ENCODE measurements at regions not wholly inside any gene's neighbourhood (a gene's known extent, or its start where the extent isn't known, plus 50 kb on each side); places are given as distances from the start of the nearest gene placed in this dataset.

DNA sequence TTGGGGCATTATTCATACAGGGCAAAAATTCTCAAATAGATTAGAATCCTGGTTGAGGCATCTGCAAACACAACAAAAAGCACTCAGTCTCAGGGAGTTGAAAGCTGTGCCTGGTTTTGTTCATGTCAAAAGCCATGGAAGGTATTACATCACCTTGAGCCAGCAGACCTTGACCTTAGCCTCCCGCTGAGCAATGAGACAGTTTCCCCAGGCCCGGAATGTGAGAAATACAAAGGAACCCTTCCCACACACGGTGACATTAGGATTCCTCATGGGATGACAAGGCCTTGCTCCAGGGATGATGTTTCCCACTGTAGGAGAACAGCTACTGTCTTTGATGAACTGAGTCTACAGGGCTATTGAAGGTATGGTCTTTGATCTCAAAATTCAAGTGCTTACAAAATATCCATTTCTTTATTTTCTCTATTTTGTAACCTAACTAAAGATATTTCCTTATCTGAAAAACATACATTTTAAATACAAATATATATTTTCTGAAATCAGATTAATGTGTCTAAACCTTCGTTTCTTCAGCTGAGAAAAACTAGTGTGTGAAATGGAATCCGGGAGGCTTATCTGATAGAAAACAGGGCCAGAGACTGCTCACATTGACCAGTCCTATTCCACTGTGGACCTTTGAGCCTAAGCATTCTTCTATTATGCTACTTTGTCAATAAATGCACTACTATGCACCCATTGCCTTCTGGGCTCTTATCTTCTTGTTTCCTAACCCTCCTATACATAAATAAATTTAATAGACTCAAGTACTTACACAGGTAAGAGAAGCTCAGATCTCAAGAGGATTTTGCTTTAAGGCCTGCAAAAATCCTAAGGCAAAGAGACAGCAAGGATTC lies 298.2 kb downstream of the KBTBD8 start:
- no peak overlapping the region for H2AFZ ChIP-seq (ENCODE audit: low read depth, low read length)
- no peaks in the 10 kb centered on the region for H4K20me1 ChIP-seq (ENCODE audit: insufficient read depth)
- no peak overlapping the region for H3K4me2 ChIP-seq (ENCODE audit: low read length)
- H3K4me3 ChIP-seq (ENCODE audit: low read length), result no peak overlapping the region
- H3F3A ChIP-seq (ENCODE audit: insufficient read depth, low read length, poor library complexity, severe bottlenecking), result no peaks in the 10 kb centered on the region
- no peaks in the 10 kb centered on the region for H3K27me3 ChIP-seq (ENCODE audit: insufficient read depth, low read depth, low read length)
- no peaks in the 10 kb centered on the region for H3K9me3 ChIP-seq (ENCODE audit: low read length)
- TF ChIP-seq, protein P1, sequence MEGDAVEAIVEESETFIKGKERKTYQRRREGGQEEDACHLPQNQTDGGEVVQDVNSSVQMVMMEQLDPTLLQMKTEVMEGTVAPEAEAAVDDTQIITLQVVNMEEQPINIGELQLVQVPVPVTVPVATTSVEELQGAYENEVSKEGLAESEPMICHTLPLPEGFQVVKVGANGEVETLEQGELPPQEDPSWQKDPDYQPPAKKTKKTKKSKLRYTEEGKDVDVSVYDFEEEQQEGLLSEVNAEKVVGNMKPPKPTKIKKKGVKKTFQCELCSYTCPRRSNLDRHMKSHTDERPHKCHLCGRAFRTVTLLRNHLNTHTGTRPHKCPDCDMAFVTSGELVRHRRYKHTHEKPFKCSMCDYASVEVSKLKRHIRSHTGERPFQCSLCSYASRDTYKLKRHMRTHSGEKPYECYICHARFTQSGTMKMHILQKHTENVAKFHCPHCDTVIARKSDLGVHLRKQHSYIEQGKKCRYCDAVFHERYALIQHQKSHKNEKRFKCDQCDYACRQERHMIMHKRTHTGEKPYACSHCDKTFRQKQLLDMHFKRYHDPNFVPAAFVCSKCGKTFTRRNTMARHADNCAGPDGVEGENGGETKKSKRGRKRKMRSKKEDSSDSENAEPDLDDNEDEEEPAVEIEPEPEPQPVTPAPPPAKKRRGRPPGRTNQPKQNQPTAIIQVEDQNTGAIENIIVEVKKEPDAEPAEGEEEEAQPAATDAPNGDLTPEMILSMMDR (IDR thresholded peaks at IDR 0.05; ENCODE audit: poor library complexity, severe bottlenecking), result no peak
- TF ChIP-seq, protein P2, sequence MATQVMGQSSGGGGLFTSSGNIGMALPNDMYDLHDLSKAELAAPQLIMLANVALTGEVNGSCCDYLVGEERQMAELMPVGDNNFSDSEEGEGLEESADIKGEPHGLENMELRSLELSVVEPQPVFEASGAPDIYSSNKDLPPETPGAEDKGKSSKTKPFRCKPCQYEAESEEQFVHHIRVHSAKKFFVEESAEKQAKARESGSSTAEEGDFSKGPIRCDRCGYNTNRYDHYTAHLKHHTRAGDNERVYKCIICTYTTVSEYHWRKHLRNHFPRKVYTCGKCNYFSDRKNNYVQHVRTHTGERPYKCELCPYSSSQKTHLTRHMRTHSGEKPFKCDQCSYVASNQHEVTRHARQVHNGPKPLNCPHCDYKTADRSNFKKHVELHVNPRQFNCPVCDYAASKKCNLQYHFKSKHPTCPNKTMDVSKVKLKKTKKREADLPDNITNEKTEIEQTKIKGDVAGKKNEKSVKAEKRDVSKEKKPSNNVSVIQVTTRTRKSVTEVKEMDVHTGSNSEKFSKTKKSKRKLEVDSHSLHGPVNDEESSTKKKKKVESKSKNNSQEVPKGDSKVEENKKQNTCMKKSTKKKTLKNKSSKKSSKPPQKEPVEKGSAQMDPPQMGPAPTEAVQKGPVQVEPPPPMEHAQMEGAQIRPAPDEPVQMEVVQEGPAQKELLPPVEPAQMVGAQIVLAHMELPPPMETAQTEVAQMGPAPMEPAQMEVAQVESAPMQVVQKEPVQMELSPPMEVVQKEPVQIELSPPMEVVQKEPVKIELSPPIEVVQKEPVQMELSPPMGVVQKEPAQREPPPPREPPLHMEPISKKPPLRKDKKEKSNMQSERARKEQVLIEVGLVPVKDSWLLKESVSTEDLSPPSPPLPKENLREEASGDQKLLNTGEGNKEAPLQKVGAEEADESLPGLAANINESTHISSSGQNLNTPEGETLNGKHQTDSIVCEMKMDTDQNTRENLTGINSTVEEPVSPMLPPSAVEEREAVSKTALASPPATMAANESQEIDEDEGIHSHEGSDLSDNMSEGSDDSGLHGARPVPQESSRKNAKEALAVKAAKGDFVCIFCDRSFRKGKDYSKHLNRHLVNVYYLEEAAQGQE (IDR thresholded peaks at IDR 0.05; ENCODE audit: borderline replicate concordance), result no peak
- no peak for TF ChIP-seq POLR2AphosphoS5 (IDR thresholded peaks at IDR 0.05)
- no peak for TF ChIP-seq RAD21 (conservative IDR thresholded peaks at IDR 0.05)
- TF ChIP-seq SMC3 (conservative IDR thresholded peaks at IDR 0.05; ENCODE audit: poor library complexity), result no peak
- TF ChIP-seq EP300 (conservative IDR thresholded peaks at IDR 0.05; ENCODE audit: poor library complexity, severe bottlenecking), result no peak
- H3K9me2 ChIP-seq (ENCODE audit: insufficient read depth, low read length), result no peaks in the 10 kb centered on the region
- H3K36me3 ChIP-seq (ENCODE audit: insufficient read depth, low read length), result no peaks in the 10 kb centered on the region
- no peaks in the 10 kb centered on the region for H3K79me2 ChIP-seq (replicated peaks; ENCODE audit: insufficient read depth, low read length)
- H3K27ac ChIP-seq (ENCODE audit: low read length), result no peak overlapping the region
- H3K9ac ChIP-seq (ENCODE audit: low read length), result no peak overlapping the region

DNA sequence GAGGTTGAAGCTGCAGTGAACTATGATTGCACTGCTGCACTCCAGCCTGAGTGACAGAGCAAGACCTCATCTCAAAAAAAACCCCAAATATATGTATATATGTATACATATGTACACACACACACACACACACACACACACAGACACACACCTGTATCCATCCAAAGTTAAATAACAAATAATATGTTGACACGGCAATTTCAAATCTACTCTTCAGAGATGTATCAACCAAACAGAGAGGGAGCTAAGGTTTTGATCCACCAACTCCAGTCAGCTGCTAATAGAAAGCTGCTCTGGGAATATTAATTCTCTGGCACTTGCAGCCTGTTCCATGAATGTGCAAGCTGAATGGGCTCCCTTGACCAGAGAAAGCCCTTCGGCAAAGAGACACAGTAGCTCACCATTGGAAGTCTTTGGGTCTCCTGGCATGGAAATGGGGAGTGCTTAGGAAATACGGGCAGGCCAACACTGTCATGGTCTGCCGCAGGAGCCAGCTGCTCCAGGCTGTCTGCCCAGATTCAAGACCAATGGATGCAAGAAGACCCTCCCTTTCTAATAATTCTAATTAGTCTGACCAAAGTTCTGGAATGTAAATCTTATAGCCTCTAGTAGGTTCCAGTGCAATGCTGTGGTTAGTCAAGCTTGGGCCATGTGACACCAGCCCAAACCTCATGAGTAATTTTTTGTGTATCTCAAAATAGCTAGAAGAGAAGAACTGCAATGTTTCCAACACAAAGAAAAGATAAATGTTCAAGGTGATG lies 299.8 kb downstream of the KBTBD8 start:
- H3K9me2 ChIP-seq (ENCODE audit: insufficient read depth, low read length), result no peaks in the 10 kb centered on the region
- no peak overlapping the region for H3K4me2 ChIP-seq (ENCODE audit: low read length)
- no peaks in the 10 kb centered on the region for H3K36me3 ChIP-seq (ENCODE audit: insufficient read depth, low read length)
- H3K9me3 ChIP-seq (ENCODE audit: low read length), result no peaks in the 10 kb centered on the region
- H3K9ac ChIP-seq (ENCODE audit: low read length), result no peak overlapping the region
- TF ChIP-seq, protein P1 (IDR thresholded peaks at IDR 0.05; ENCODE audit: poor library complexity, severe bottlenecking), result no peak
- TF ChIP-seq SMC3 (conservative IDR thresholded peaks at IDR 0.05; ENCODE audit: poor library complexity), result no peak
- no peak for TF ChIP-seq POLR2AphosphoS5 (IDR thresholded peaks at IDR 0.05)
- no peak for TF ChIP-seq MXI1 (conservative IDR thresholded peaks at IDR 0.05; ENCODE audit: poor library complexity, severe bottlenecking)
- no peak for TF ChIP-seq EZH2 (IDR thresholded peaks at IDR 0.05; ENCODE audit: borderline replicate concordance, insufficient read depth, low read length, poor library complexity, severe bottlenecking)
- TF ChIP-seq, protein P2 (IDR thresholded peaks at IDR 0.05; ENCODE audit: borderline replicate concordance), result no peak
- no peak for TF ChIP-seq TAF1 (IDR thresholded peaks at IDR 0.05; ENCODE audit: low read depth)
- no peak for TF ChIP-seq EP300 (conservative IDR thresholded peaks at IDR 0.05; ENCODE audit: poor library complexity, severe bottlenecking)
- TF ChIP-seq RAD21 (conservative IDR thresholded peaks at IDR 0.05), result no peak
- no peaks in the 10 kb centered on the region for H3K27me3 ChIP-seq (ENCODE audit: insufficient read depth, low read depth, low read length)
- H4K20me1 ChIP-seq (ENCODE audit: insufficient read depth), result no peaks in the 10 kb centered on the region
- no peaks in the 10 kb centered on the region for H3F3A ChIP-seq (ENCODE audit: insufficient read depth, low read length, poor library complexity, severe bottlenecking)
- no peak overlapping the region for H2AFZ ChIP-seq (ENCODE audit: low read depth, low read length)
- H3K79me2 ChIP-seq (replicated peaks; ENCODE audit: insufficient read depth, low read length), result no peaks in the 10 kb centered on the region
- no peak overlapping the region for H3K27ac ChIP-seq (ENCODE audit: low read length)
- H3K4me3 ChIP-seq (ENCODE audit: low read length), result no peak overlapping the region

Data from neural cell (in vitro differentiated cells).